Ovary (tissue), 3 donors: ENCODE measurements at regions not wholly inside any gene's neighbourhood (a gene's known extent, or its start where the extent isn't known, plus 50 kb on each side); places are given as distances from the start of the nearest gene placed in this dataset.

Experiments
- CTCF ChIP-seq, 3 donors: fragments of 450-650 bp in 2 of 3; fragments of 200-600 bp in 1 of 3; IDR thresholded peaks; one replicate each; pipeline versions ENCODE4 v1.5.1 to v1.8.0; 2016 to 2022; ENCODE audit warnings: antibody characterized with exemption in 3 of 3, mild to moderate bottlenecking in 1 of 3
- EP300 ChIP-seq: sonication (generic); formaldehyde crosslinking; IDR thresholded peaks from one replicate; pipeline ENCODE4 v1.6.1; 2017; ENCODE audit warnings: antibody characterized with exemption
- donor health status: DM: no; HTN: no; CAD: no.

- TF ChIP-seq CTCF (IDR thresholded peaks at IDR 0.05) (no peak), EP300 (no peak)
Measured at GRCh38 chr16:29192329-29193247, 207.7 kb downstream of the LAT start.
